NCI-H446 treated with DMSO at 0.1 percent for 48 hours (cell line): ENCODE measurements at regions not wholly inside any gene's neighbourhood (a gene's known extent, or its start where the extent isn't known, plus 50 kb on each side); places are given as distances from the start of the nearest gene placed in this dataset.
"Not testable (repeated sequence)": the region's sequence is repeated elsewhere in the genome, so short reads cannot be mapped to it uniquely, and the experiment has no call there.

Experiments
- DNase-seq: peaks from one replicate; lab custom pipeline; 2025; lab: John Stamatoyannopoulos, UW

DNA sequence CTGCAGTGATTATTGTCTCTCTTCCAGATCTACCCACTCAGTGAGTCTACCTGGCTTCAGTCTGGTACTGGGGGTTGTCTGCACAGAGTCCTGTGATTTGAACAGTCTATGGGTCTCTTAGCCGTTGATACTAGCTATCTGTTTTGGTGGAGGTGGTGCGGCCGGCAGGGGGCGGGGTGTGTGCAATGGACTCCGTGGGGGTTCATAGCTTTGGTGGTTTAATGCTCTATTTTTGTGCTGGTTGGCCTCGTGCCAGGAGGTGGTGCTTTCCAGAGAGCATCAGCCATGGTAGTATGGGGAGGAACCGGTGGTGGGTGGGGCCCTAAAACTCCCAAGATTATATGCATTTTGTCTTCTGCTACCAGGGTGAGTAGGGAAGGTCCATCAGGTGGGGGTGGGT, 1120.1 kb upstream of the FAM98A start:
- DNase-seq = no peak

DNA sequence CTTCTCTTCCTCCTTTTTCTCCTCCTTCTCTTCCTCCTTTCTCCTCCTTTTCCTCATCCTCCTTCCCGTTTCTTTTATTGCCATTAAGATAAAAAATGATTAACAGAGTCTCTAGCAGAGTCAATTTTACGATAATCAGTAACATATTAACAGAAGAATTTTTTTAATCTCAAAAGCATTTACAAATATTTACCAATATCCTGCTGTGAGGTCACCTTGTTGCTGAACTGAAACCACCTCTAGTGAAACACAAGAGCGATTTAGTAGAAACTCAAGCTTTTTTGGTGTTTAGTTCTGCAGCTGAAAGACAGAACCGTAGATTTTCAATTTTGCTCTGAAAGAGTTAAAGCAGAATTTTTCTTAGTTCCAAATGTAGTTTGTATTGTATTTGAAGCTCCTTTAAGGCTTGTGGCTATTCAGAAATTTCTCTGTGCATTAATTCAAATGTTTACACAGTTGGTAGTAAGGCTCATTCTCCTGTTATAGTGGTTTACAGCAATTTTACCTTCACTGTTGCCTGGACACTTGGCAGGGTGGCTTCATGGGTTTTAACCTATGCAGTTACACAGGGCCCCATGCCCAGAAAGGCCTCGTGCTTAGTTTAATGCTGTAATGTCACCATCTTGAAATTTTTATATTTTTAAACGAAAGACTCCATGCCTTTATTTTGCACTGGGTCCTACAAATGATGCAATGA, 1106.6 kb upstream of the FAM98A start:
- no peak for DNase-seq

- no peak for DNase-seq
These were observed 1104.2 kb upstream of the FAM98A start for GRCh38 chr2:34703292-34703691.

- DNase-seq = not testable (repeated sequence)
These were observed 1103.3 kb upstream of the FAM98A start for GRCh38 chr2:34702391-34702790.

DNA sequence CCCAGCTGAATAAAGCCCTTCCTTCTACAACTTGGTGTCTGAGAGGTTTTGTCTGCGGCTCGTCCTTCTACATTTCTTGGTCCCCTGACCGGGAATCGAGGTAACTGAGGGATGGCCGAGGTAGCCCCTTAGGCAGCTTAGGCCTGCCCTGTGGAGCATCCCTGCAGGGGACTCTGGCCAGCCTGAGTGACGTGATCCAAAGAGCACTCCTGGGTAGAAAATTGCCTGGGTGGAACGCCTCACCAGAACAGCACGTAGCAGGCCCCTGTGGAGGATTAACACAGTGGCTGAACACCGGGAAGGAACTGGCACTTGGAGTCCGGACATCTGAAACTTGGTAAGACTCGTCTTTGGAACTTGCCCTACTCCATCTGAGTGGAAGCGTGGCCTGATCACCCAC, 1078.5 kb upstream of the FAM98A start:
- not testable (repeated sequence) for DNase-seq

DNA sequence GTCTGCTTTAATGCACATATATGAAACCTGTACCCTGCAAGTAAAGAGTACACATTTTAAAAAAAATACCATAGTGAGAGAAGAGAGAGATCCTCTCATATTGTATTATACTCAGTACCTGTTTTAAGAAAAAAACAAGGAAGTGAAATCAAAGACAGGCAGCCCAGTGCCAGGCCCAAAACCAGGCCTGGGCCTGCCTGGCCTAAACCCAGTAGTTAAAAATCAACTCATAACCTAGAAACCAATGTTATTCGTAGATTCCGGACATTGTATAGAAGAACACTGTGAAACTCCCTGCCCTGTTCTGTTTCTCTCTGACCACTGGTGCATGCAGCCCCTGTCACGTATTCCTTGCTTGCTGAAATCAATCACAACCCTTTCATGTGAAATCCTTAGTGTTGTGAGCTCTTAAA, 1078.0 kb upstream of the FAM98A start:
- not testable (repeated sequence) for DNase-seq

GRCh38 chr2:34670482-34670881, 1071.4 kb upstream of the FAM98A start:
- no peak for DNase-seq

GRCh38 chr2:34666821-34667220, 1067.7 kb upstream of the FAM98A start:
- DNase-seq = no peak

- no peak for DNase-seq
These were observed 1065.2 kb upstream of the FAM98A start for GRCh38 chr2:34664266-34664665.

DNA sequence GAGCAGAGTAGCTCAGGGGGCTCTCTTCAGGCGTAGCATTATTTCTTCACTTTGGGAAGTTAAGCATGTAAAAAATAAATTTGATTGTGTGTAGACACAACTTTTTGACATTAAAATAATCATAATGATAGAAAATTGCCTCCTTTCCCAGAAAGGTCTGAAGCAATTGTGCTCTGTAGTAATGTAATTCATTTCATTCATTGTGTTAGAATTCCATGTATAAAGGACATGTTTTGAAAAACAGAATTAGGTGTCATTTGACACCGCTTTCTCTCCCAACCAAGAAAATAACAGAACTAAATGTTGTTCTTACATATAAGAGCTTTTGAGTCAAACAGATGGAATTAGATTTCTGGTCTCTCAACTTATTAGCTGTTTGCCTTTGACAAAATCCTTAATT, 1064.2 kb upstream of the FAM98A start:
- DNase-seq = no peak

GRCh38 chr2:34660741-34661140, 1061.6 kb upstream of the FAM98A start:
- no peak for DNase-seq

DNA sequence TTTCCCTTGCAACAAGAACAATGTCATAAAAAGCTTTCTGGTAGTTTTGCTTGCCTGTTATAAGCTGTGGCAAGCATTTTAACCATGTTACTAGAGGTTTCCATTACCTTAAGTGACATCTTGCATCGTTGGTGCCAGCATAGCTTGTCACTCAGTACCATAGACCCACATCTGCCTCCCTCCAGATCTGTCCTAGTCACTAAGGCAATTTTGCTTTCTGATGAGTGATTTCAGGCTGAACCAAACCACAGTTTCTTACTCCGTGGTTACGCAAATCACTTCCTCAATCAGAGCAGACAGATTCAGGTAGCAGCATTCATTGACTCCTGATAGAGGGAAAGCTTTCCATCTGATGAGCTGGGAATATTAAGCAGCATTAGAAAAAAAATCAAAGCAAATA, 1057.5 kb upstream of the FAM98A start:
- DNase-seq = no peak

DNA sequence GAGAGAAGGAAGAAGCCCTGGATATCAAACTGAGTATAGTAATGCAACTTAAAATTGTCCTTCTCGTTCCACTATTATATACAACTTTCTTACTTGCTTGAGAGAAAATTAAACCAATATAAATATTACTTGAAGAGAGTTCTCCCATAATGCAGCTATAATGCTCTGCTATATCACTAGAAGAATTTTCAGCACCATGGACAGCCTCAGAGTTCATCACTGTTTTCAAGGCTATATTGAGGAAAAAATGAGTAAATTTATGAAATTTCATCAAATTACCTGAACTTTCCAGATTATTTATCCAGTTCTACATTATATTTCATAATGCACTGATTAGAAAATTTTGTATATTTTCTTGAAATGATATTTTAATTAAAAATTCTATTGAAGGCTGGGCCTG, 1053.5 kb upstream of the FAM98A start:
- DNase-seq = no peak

- no peak for DNase-seq
These were observed 1047.8 kb upstream of the FAM98A start for GRCh38 chr2:34646901-34647300.

DNA sequence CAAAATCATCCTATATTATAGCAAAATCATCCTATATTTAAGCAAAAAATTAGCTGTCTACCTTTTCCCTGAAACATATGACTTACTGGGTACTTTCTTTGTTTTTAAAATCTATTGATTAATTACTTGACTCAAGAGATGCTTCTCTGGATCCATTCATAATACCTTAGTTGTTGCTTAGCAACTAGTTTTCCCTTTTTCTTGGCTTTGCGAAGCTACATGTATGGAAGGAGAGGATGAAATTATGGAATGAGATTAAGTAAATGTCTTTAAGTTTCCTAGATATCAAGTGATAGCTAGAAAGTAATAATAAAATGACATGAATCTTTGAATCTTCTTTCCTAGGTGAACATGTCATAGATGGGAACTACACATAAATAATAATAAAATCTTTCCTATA, 1033.2 kb upstream of the FAM98A start:
- DNase-seq = no peak

DNA sequence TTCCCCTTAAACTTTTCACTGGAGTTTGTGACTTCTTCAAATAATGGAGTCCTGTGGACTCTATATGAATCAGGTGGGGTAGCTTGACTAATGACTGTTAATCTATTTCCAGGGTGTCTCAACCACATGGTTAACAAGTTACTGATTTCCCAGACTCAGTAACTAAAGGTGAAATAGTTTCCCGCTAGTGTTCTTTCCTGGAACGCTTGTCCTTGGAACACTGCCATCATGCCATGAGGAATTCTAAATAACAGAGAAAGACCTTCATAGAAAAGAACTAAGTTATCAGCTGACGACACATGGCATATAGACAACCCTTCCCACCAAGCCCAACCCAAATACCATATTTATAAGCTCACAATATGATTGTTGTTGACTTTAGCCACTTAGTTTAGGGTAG, 1027.9 kb upstream of the FAM98A start:
- no peak for DNase-seq

DNA sequence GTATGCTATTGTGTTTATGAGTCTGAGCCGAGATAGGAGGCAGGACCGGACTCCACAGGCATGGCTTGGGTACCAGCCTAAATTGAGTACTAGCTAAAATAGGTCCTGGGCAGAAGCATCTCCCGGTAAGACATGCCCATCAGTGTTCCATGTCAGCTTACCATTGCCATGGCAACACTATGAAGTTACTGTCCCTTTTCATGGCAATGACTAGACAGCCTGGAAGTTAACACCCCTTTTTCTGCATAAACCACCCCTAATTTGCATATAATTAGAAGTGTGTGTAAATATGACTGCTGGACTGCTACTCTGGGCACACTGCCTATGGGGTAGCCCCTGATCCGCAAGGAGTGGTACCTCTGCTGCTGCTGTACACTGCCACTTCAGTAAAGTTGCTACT, 1005.1 kb upstream of the FAM98A start:
- DNase-seq = no peak

- no peak for DNase-seq
These were observed 1003.2 kb upstream of the FAM98A start for GRCh38 chr2:34602262-34602661.

DNA sequence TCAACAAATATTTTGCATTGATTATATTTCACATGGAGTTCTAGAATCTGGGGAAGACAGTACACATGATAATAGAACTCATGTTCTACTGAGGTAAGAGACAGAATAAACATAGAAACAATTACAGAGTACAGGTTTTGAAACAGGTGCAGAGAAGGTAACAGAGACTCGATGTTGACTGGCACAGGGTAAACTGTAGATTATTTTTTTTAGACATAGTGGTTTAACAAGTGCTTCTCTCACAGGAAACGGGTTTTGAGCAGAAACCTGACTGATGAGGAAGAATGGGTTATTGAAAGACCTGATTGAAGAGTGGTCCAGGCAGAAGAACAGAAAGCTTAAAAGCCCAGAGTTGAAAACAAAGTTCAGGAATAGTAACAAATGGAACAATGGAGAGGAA, 1002.5 kb upstream of the FAM98A start:
- DNase-seq = no peak

DNA sequence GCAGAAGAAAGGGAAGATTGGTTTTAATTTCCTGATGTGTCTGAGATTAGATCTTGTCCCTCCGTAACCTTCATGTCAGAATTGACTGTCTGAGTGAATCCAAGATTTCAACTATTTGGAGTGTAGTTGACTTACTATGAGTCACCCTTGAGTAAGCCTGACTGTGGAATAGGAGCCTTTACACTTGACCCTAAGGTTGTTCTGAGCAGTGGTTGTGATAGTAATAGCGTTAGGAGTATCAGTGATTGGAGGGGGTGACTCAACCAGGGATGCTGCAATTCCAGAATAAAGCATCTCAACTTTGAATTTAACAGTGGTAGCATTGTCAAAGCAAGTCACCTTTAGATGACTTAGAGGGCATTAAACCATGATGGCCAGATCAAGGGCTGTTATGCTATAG, 979.5 kb upstream of the FAM98A start:
- no peak for DNase-seq

GRCh38 chr2:34570266-34570872, 971.3 kb upstream of the FAM98A start:
- no peak for DNase-seq

DNA sequence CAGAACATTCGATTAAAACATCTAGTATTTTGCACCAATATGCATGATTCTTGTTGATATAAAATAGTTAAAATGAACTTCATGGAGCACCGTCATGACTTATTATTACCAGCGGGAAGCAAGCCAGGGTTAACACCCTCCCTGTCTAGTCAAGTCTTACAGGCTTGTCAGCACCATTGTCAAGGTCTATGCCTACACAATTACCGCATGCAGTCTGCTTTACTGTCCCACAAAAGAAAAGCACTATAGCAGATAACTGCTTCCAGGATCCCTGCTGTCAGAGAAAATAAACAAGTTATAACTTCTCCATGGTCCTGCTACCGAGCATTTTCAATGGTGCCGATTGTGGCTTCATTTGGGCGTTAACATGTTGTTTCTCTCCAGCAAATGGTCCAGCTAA, 968.0 kb upstream of the FAM98A start:
- no peak for DNase-seq

- DNase-seq = no peak
These were observed 953.2 kb upstream of the FAM98A start for GRCh38 chr2:34552337-34552736.

GRCh38 chr2:34549710-34550345, 950.7 kb upstream of the FAM98A start:
- DNase-seq = no peak
